ENCODE measurements at regions not wholly inside any gene's neighbourhood (a gene's known extent, or its start where the extent isn't known, plus 50 kb on each side); places are given as distances from the start of the nearest gene placed in this dataset.

GRCh38 chr7:156067156-156067555, 254.9 kb upstream of the SHH start:
- H3K4me1 ChIP-seq (ENCODE audit: control insufficient read depth, insufficient read depth, low read length) = peaks cover 7% of the 10 kb centered on the region; the same call in 1 of the 2 replicates
- intact Hi-C loops (cut with micrococcal nuclease; ENCODE audit: unreplicated experiment) (no loop called here), in situ Hi-C loops (cut with HindIII; ENCODE audit: low pct_unique_long_range_greater_than_20kb, low sequenced_read_pairs) (no loop called here)
- TF ChIP-seq CTCF (IDR thresholded peaks at IDR 0.05) = no peak
- TF ChIP-seq REST (IDR thresholded peaks at IDR 0.05; ENCODE audit: insufficient read depth in 1 of 2, low read depth in 2 of 2, low read length in 1 of 2) = no peak
- no peak for TF ChIP-seq POLR2AphosphoS5 (IDR thresholded peaks at IDR 0.05; ENCODE audit: low read depth, low read length)
- TF ChIP-seq SIN3A (IDR thresholded peaks at IDR 0.05; ENCODE audit: borderline replicate concordance, insufficient read depth, low read depth, low read length) = no peak
- no peak for TF ChIP-seq TCF7L2 (IDR thresholded peaks at IDR 0.05; ENCODE audit: low read depth, low read length)
- no peak for DNase-seq (ENCODE audit: low read depth, low spot score)
- H3K9me3 ChIP-seq (ENCODE audit: control insufficient read depth, insufficient read depth, low read depth, low read length) = no peaks in the 10 kb centered on the region
- no peaks in the 10 kb centered on the region for H3K27me3 ChIP-seq (ENCODE audit: control insufficient read depth, insufficient read depth, low read length)
- H3K27ac ChIP-seq (ENCODE audit: low read length) = no peak overlapping the region
- BruUV-seq (replicated peaks) = no TSS peak
- ATAC-seq = no peak
- ChIA-PET POLR2A (no interaction called here), CTCF (no interaction called here)
- no peaks in the 10 kb centered on the region for H3K36me3 ChIP-seq (ENCODE audit: control insufficient read depth, insufficient read depth, low read length)
- H3K4me3 ChIP-seq (ENCODE audit: low read depth in 2 of 2, low read length in 2 of 2) = no peak overlapping the region

- POLR2A ChIA-PET = interaction anchor here (0.6 kb wide), 1 partner anchor 32 kb away, joined by 4 read pairs; no protein-coding TSS in a partner anchor
- H3K4me1 ChIP-seq (ENCODE audit: control insufficient read depth, insufficient read depth, low read length) = peaks cover 7% of the 10 kb centered on the region; the same call in 1 of the 2 replicates
- intact Hi-C loops (cut with micrococcal nuclease; ENCODE audit: unreplicated experiment) (no loop called here), in situ Hi-C loops (cut with HindIII; ENCODE audit: low pct_unique_long_range_greater_than_20kb, low sequenced_read_pairs) (no loop called here)
- BruUV-seq (replicated peaks) = no TSS peak
- no peaks in the 10 kb centered on the region for H3K9me3 ChIP-seq (ENCODE audit: control insufficient read depth, insufficient read depth, low read depth, low read length)
- no peaks in the 10 kb centered on the region for H3K27me3 ChIP-seq (ENCODE audit: control insufficient read depth, insufficient read depth, low read length)
- H3K27ac ChIP-seq (ENCODE audit: low read length) = no peak overlapping the region
- H3K4me3 ChIP-seq (ENCODE audit: low read depth in 2 of 2, low read length in 2 of 2) = no peak overlapping the region
- TF ChIP-seq SIN3A (IDR thresholded peaks at IDR 0.05; ENCODE audit: borderline replicate concordance, insufficient read depth, low read depth, low read length) (no peak), REST (IDR thresholded peaks at IDR 0.05; ENCODE audit: insufficient read depth in 1 of 2, low read depth in 2 of 2, low read length in 1 of 2) (no peak), TCF7L2 (IDR thresholded peaks at IDR 0.05; ENCODE audit: low read depth, low read length) (no peak)
- H3K36me3 ChIP-seq (ENCODE audit: control insufficient read depth, insufficient read depth, low read length) = no peaks in the 10 kb centered on the region
- no peak for DNase-seq (ENCODE audit: low read depth, low spot score)
- CTCF ChIA-PET = no interaction called here
- ATAC-seq = no peak
These were observed 253.1 kb upstream of the SHH start for GRCh38 chr7:156065400-156065799.

Measured in Panc1 (cell line).